ENCODE measurements at regions not wholly inside any gene's neighbourhood (a gene's known extent, or its start where the extent isn't known, plus 50 kb on each side); places are given as distances from the start of the nearest gene placed in this dataset.

DNA sequence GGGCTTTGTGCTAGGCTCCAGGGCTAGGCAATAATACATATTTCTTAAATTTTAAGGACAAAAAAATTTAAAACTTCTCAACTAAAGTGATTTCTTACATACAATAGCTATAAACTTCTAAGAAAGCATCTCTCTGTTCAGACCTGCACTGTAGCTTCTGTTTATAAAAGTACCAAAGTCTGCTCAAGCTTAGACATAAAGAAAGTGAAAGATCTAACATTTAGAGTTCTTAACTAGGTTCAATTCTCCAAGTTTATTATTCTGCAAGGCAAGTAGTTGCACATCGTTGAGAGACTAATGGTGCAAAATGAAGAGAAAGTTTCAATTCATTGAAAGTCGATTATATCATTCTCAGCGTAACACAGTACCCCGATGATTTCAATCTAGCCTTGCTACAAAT lies 857.4 kb upstream of the HTR2C start:
- TF ChIP-seq, protein P1, sequence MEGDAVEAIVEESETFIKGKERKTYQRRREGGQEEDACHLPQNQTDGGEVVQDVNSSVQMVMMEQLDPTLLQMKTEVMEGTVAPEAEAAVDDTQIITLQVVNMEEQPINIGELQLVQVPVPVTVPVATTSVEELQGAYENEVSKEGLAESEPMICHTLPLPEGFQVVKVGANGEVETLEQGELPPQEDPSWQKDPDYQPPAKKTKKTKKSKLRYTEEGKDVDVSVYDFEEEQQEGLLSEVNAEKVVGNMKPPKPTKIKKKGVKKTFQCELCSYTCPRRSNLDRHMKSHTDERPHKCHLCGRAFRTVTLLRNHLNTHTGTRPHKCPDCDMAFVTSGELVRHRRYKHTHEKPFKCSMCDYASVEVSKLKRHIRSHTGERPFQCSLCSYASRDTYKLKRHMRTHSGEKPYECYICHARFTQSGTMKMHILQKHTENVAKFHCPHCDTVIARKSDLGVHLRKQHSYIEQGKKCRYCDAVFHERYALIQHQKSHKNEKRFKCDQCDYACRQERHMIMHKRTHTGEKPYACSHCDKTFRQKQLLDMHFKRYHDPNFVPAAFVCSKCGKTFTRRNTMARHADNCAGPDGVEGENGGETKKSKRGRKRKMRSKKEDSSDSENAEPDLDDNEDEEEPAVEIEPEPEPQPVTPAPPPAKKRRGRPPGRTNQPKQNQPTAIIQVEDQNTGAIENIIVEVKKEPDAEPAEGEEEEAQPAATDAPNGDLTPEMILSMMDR (IDR thresholded peaks at IDR 0.05; ENCODE audit: low read length): no peak
- TF ChIP-seq EZH2 (IDR thresholded peaks at IDR 0.05; ENCODE audit: borderline replicate concordance, low read length): no peak

Data from OCI-LY1 (cell line).